H1 (cell line): ENCODE measurements at regions not wholly inside any gene's neighbourhood (a gene's known extent, or its start where the extent isn't known, plus 50 kb on each side); places are given as distances from the start of the nearest gene placed in this dataset.

Experiments used
- CTCF ChIA-PET: fragments of 300-600 bp; sonication (Branson Sonifier 250); formaldehyde crosslinking; loops from one replicate; lab custom pipeline; 2021; ENCODE audit not compliant: partially characterized antibody; lab: Charles Lee
- POLR2A ChIA-PET: fragments of 300-600 bp; sonication (Branson Sonifier 250); formaldehyde crosslinking; loops from one replicate; lab custom pipeline; 2021; ENCODE audit warnings: inconsistent platforms; ENCODE audit not compliant: partially characterized antibody; lab: Charles Lee
- DNase-seq, 2 experiments: peaks; one replicate each; pipeline versions ENCODE4 v3.0.0 to v3.0.0-alpha.2; 2010 to 2022; ENCODE audit warnings: low spot score in 2 of 2, low read depth in 1 of 2, mixed read lengths in 1 of 2
- FAIRE-seq: peaks from 2 replicates; lab custom pipeline; 2011; peaks lifted over from hg19 to GRCh38; lab: Jason Lieb, UNC
- H2AFZ ChIP-seq: 2 replicates; pipeline ENCODE4 v1.8.1; 2012; ENCODE audit warnings: low read length, inconsistent platforms
- H2AK5ac ChIP-seq: 2 replicates; pipeline ENCODE4 v1.6.1; 2013; ENCODE audit warnings: low read depth, low read length
- H2BK120ac ChIP-seq: replicated peaks from 2 replicates; pipeline ENCODE3; 2013; ENCODE audit warnings: low read depth, low read length, inconsistent platforms
- H2BK12ac ChIP-seq: 2 replicates; pipeline ENCODE4 v1.6.1; 2013; ENCODE audit warnings: low read depth, low read length
- H2BK15ac ChIP-seq: 2 replicates; pipeline ENCODE4 v1.6.1; 2013; ENCODE audit warnings: low read length
- H2BK20ac ChIP-seq: 2 replicates; pipeline ENCODE4 v1.6.1; 2013; ENCODE audit warnings: low read length
- H2BK5ac ChIP-seq: 2 replicates; pipeline ENCODE4 v1.6.1; 2013; ENCODE audit warnings: low read depth, low read length
- H3K14ac ChIP-seq: 2 replicates; pipeline ENCODE4 v1.6.1; 2013; ENCODE audit warnings: inconsistent platforms; ENCODE audit not compliant: insufficient read length
- H3K18ac ChIP-seq: 2 replicates; pipeline ENCODE4 v1.6.1; 2013; ENCODE audit warnings: low read length; ENCODE audit errors: extremely low read depth
- H3K23ac ChIP-seq: 2 replicates; pipeline ENCODE4 v1.6.1; 2013; ENCODE audit warnings: inconsistent platforms; ENCODE audit not compliant: insufficient read length
- H3K23me2 ChIP-seq: 2 replicates; pipeline ENCODE4 v1.6.1; 2013; ENCODE audit warnings: low read depth, low read length
- H3K27ac ChIP-seq: 2 replicates; pipeline ENCODE4 v1.6.1; 2011; ENCODE audit warnings: low read depth, low read length, inconsistent platforms
- H3K27me3 ChIP-seq, 4 experiments: replicated peaks in 1 of 4; 1 replicate in 1 of 4; 2 replicates in 3 of 4; pipeline versions ENCODE4 v1.6.1 to v1.8.1; 2011 to 2013; ENCODE audit warnings: low read length in 3 of 4, mild to moderate bottlenecking in 3 of 4, inconsistent platforms in 2 of 4, mixed read lengths in 2 of 4, moderate library complexity in 1 of 4; ENCODE audit not compliant: control insufficient read depth in 3 of 4, insufficient read depth in 3 of 4; ENCODE audit errors: extremely low read depth in 1 of 4
- H3K36me3 ChIP-seq, 4 experiments: 2 replicates each; pipeline versions ENCODE4 v1.6.1 to v1.8.1; 2011 to 2013; ENCODE audit warnings: mild to moderate bottlenecking in 4 of 4, low read length in 3 of 4, moderate library complexity in 2 of 4, control low read depth in 1 of 4, inconsistent platforms in 1 of 4; ENCODE audit not compliant: insufficient read depth in 4 of 4, control insufficient read depth in 2 of 4
- H3K4ac ChIP-seq: replicated peaks from 2 replicates; pipeline ENCODE3; 2013; ENCODE audit warnings: low read length, low read depth, mixed read lengths, inconsistent platforms; ENCODE audit not compliant: insufficient read length
- H3K4me1 ChIP-seq, 4 experiments: replicated peaks in 1 of 4; 1 replicate in 1 of 4; 2 replicates in 3 of 4; pipeline versions ENCODE4 v1.6.1 to v1.8.1; 2011 to 2013; ENCODE audit warnings: low read length in 3 of 4, inconsistent platforms in 2 of 4, mixed read lengths in 1 of 4; ENCODE audit not compliant: insufficient read depth in 4 of 4, control insufficient read depth in 3 of 4
- H3K4me2 ChIP-seq, 2 experiments: 2 replicates each; pipeline versions ENCODE4 v1.6.1 to v1.8.1; 2011 to 2013; ENCODE audit warnings: low read depth in 2 of 2, low read length in 2 of 2, control low read depth in 1 of 2, inconsistent platforms in 1 of 2, mild to moderate bottlenecking in 1 of 2; ENCODE audit not compliant: insufficient read depth in 1 of 2
- H3K4me3 ChIP-seq, 4 experiments: fragments of 200-600, 300-600 bp in 1 of 4; sonication (generic), shearing (Covaris generic), sonication (Bioruptor Twin) in 1 of 4; 2 replicates each; pipeline versions ENCODE4 v1.5.1 to v1.8.1; 2011 to 2016; ENCODE audit warnings: low read length in 4 of 4, low read depth in 3 of 4, control low read depth in 2 of 4, inconsistent platforms in 2 of 4, mild to moderate bottlenecking in 2 of 4, mixed read lengths in 1 of 4, moderate library complexity in 1 of 4; ENCODE audit not compliant: insufficient read depth in 2 of 4; ENCODE audit errors: extremely low read depth in 1 of 4
- H3K56ac ChIP-seq: replicated peaks from 2 replicates; pipeline ENCODE3; 2013; ENCODE audit warnings: low read depth, mild to moderate bottlenecking, mixed read lengths, low read length, inconsistent platforms; ENCODE audit not compliant: insufficient read length
- H3K79me1 ChIP-seq: 2 replicates; pipeline ENCODE4 v1.6.1; 2013; ENCODE audit warnings: low read depth, low read length, control low read depth
- H3K79me2 ChIP-seq, 2 experiments: 2 replicates each; pipeline versions ENCODE4 v1.6.1 to v1.8.1; 2012 to 2013; ENCODE audit warnings: low read length in 2 of 2, mild to moderate bottlenecking in 2 of 2, inconsistent platforms in 1 of 2; ENCODE audit not compliant: insufficient read depth in 2 of 2, control insufficient read depth in 1 of 2
- H3K9ac ChIP-seq, 4 experiments: replicated peaks in 1 of 4; 1 replicate in 1 of 4; 2 replicates in 3 of 4; pipeline versions ENCODE4 v1.6.1 to v1.8.1; 2011 to 2013; ENCODE audit warnings: low read depth in 3 of 4, low read length in 3 of 4, control low read depth in 2 of 4, mild to moderate bottlenecking in 2 of 4, moderate library complexity in 2 of 4, inconsistent platforms in 1 of 4; ENCODE audit errors: extremely low read depth in 1 of 4
- H3K9me3 ChIP-seq, 2 experiments: 2 replicates each; pipeline versions ENCODE4 v1.6.1 to v1.8.1; 2012 to 2013; ENCODE audit warnings: mild to moderate bottlenecking in 2 of 2, moderate library complexity in 2 of 2, control low read depth in 1 of 2, inconsistent platforms in 1 of 2, low read depth in 1 of 2, low read length in 1 of 2, mixed read lengths in 1 of 2; ENCODE audit not compliant: insufficient read depth in 2 of 2
- H4K20me1 ChIP-seq, 2 experiments: replicated peaks in 1 of 2; 2 replicates each; pipeline versions ENCODE3 to v1.8.1; 2011 to 2013; ENCODE audit warnings: inconsistent platforms in 2 of 2, low read length in 2 of 2, mild to moderate bottlenecking in 1 of 2; ENCODE audit not compliant: insufficient read depth in 2 of 2, control insufficient read depth in 1 of 2
- H4K5ac ChIP-seq: 2 replicates; pipeline ENCODE4 v1.6.1; 2013; ENCODE audit warnings: low read length, low read depth, mixed read lengths, inconsistent platforms; ENCODE audit not compliant: insufficient read length
- H4K8ac ChIP-seq: 2 replicates; pipeline ENCODE4 v1.8.0; 2013; ENCODE audit warnings: mild to moderate bottlenecking, moderate library complexity, low read length, inconsistent platforms; ENCODE audit not compliant: insufficient read depth; ENCODE audit errors: extremely low read depth
- H4K91ac ChIP-seq: replicated peaks from 2 replicates; pipeline ENCODE3; 2013; ENCODE audit warnings: low read length, mixed read lengths, inconsistent platforms; ENCODE audit not compliant: insufficient read length
- NANOG ChIP-seq: IDR thresholded peaks from 2 replicates; pipeline ENCODE4 v1.6.1; 2011; ENCODE audit warnings: low read length, low read depth, mild to moderate bottlenecking, inconsistent platforms; ENCODE audit not compliant: insufficient read depth, poor library complexity, severe bottlenecking
- PHF8 ChIP-seq: fragments of 200-600 bp; sonication (generic); conservative IDR thresholded peaks from 2 replicates; pipeline ENCODE4 v1.7.1; 2012; ENCODE audit warnings: low read depth, mild to moderate bottlenecking, inconsistent platforms, low read length, moderate library complexity
- POLR2AphosphoS5 ChIP-seq: IDR thresholded peaks from 2 replicates; pipeline ENCODE4 v1.6.1; 2011; ENCODE audit warnings: low read depth, low read length
- WGBS, 2 experiments: shearing (Covaris generic) in 1 of 2; methylation state at CpG; one replicate each; pipeline versions ENCODE4 v1.1.6 to v1.1.7; 2013 to 2015; ENCODE audit warnings: low lambda C conversion rate in 2 of 2, mixed read lengths in 2 of 2, inconsistent platforms in 1 of 2, low coverage in 1 of 2, missing lambda C conversion rate in 1 of 2; ENCODE audit not compliant: insufficient replicate concordance in 2 of 2, insufficient coverage in 1 of 2, insufficient read length in 1 of 2; ENCODE audit errors: extremely low coverage in 1 of 2, missing lambda C conversion rate in 1 of 2; 5-methylcytosine and 5-hydroxymethylcytosine counted together

DNA sequence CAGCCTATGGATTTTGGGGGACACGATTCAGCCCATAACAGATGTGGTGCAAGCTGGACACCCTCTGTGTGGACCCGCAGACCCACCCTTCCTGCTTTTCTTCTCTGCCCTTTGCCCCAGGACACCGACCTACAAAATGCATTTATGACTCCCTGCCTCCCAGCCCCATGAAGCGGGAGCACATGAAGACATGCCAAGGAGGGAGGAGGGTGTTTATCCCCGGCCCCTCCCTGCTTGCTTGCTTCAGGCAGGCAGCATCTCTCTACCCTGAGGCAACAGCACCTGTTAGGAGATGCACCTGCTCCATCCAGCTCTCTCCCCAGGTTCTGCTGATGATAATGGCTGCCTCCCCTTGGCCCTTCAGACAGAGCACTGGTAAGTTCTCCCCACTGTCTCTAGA, 187.5 kb downstream of the PSMG1 start:
- no peak overlapping the region for H4K8ac ChIP-seq
- H2BK15ac ChIP-seq, result no peak overlapping the region
- H3K23ac ChIP-seq, result no peak overlapping the region
- ChIA-PET CTCF (no interaction called here), POLR2A (no interaction called here)
- H3K27me3 ChIP-seq, result no peaks in the 10 kb centered on the region
- FAIRE-seq, result no peak
- no peaks in the 10 kb centered on the region for H4K20me1 ChIP-seq
- no peak overlapping the region for H2AK5ac ChIP-seq
- no peak overlapping the region; a peak in 1 of 7 replicates for H3K9ac ChIP-seq
- no peaks in the 10 kb centered on the region for H3K79me1 ChIP-seq
- H4K5ac ChIP-seq, result no peak overlapping the region
- no peaks in the 10 kb centered on the region for H3K79me2 ChIP-seq
- 87% methylated on average over 5 of the region's 5 CpGs; no CpG with 5 or more reads in 1 of the 2 experiments for WGBS, 2 experiments
- no peak overlapping the region for H3K14ac ChIP-seq
- H3K27ac ChIP-seq, result no peak overlapping the region
- no peak overlapping the region for H2BK20ac ChIP-seq
- no peak overlapping the region for H2AFZ ChIP-seq
- no peak overlapping the region for H2BK5ac ChIP-seq
- no peak overlapping the region; the same call in 1 of the 2 replicates for H2BK12ac ChIP-seq
- no peak overlapping the region; the same call in 1 of the 2 replicates for H3K18ac ChIP-seq
- H3K9me3 ChIP-seq, result no peaks in the 10 kb centered on the region
- H3K23me2 ChIP-seq, result no peaks in the 10 kb centered on the region
- H3K4me2 ChIP-seq, result no peak overlapping the region
- no peak overlapping the region for H4K91ac ChIP-seq
- no peak overlapping the region for H3K4ac ChIP-seq
- TF ChIP-seq NANOG, result no peak
- no peak for TF ChIP-seq POLR2AphosphoS5
- no peak for TF ChIP-seq PHF8
- H3K4me1 ChIP-seq, result peaks cover 0 to 2% (median 1%) of the 10 kb centered on the region in 4 experiments; a peak in 5 of 7 replicates
- DNase-seq, result no peak
- H3K56ac ChIP-seq, result no peak overlapping the region
- H3K36me3 ChIP-seq, result no peaks in the 10 kb centered on the region
- H2BK120ac ChIP-seq, result no peak overlapping the region
- no peak overlapping the region for H3K4me3 ChIP-seq
